ENCODE measurements at regions not wholly inside any gene's neighbourhood (a gene's known extent, or its start where the extent isn't known, plus 50 kb on each side); places are given as distances from the start of the nearest gene placed in this dataset.
A peak's percentile ranks its signal among the peaks of the same experiment; 100 is the strongest.

- Histone ChIP-seq H3K36me3 (ENCODE audit: insufficient read depth, low read length, poor library complexity, severe bottlenecking) (no peaks in the 10 kb centered on the region), H3K27me3 (replicated peaks; ENCODE audit: insufficient read depth, low read depth, low read length, poor library complexity) (peaks cover 8% of the 10 kb centered on the region), H3K27ac (ENCODE audit: low read depth, low read length, poor library complexity, severe bottlenecking) (no peak overlapping the region), H3K4me1 (ENCODE audit: insufficient read depth, low read length, poor library complexity, severe bottlenecking) (no peaks in the 10 kb centered on the region), H3K9me3 (ENCODE audit: low read depth, low read length, poor library complexity, severe bottlenecking) (no peaks in the 10 kb centered on the region), H3K4me3 (ENCODE audit: low read depth, low read length, poor library complexity, severe bottlenecking) (no peak overlapping the region)
- CTCF ChIA-PET = interaction anchor here (0.6 kb wide), 1 partner anchor 423 kb away, joined by 3 read pairs; no protein-coding TSS in a partner anchor
- TF ChIP-seq CTCF (conservative IDR thresholded peaks at IDR 0.05; ENCODE audit: low read depth, low read length) (no peak), EZH2 (IDR thresholded peaks at IDR 0.05; ENCODE audit: borderline replicate concordance, low read depth, low read length, poor library complexity, severe bottlenecking) (no peak)
- intact Hi-C loops (cut with micrococcal nuclease; ENCODE audit: unreplicated experiment) = no loop called here
- no TSS peak for BruUV-seq (replicated peaks)
- no peak for DNase-seq (ENCODE audit: low spot score)
- POLR2A ChIA-PET (ENCODE audit: low non-redundant PET) = no interaction called here
Observed at GRCh38 chr4:151566053-151566452, 157.1 kb downstream of the FHIP1A start.

GRCh38 chr4:151567056-151567455 lies 158.1 kb downstream of the FHIP1A start:
- no peaks in the 10 kb centered on the region for H3K9me3 ChIP-seq (ENCODE audit: low read depth, low read length, poor library complexity, severe bottlenecking)
- peaks cover 5% of the 10 kb centered on the region for H3K27me3 ChIP-seq (replicated peaks; ENCODE audit: insufficient read depth, low read depth, low read length, poor library complexity)
- intact Hi-C loops (cut with micrococcal nuclease; ENCODE audit: unreplicated experiment) = no loop called here
- H3K4me3 ChIP-seq (ENCODE audit: low read depth, low read length, poor library complexity, severe bottlenecking) = no peak overlapping the region
- POLR2A ChIA-PET (ENCODE audit: low non-redundant PET) = no interaction called here
- BruUV-seq (replicated peaks) = no TSS peak
- CTCF ChIA-PET = no interaction called here
- TF ChIP-seq CTCF (conservative IDR thresholded peaks at IDR 0.05; ENCODE audit: low read depth, low read length) (no peak), EZH2 (IDR thresholded peaks at IDR 0.05; ENCODE audit: borderline replicate concordance, low read depth, low read length, poor library complexity, severe bottlenecking) (no peak)
- no peak overlapping the region for H3K27ac ChIP-seq (ENCODE audit: low read depth, low read length, poor library complexity, severe bottlenecking)
- DNase-seq (ENCODE audit: low spot score) = peak; percentile 5
- no peaks in the 10 kb centered on the region for H3K4me1 ChIP-seq (ENCODE audit: insufficient read depth, low read length, poor library complexity, severe bottlenecking)
- no peaks in the 10 kb centered on the region for H3K36me3 ChIP-seq (ENCODE audit: insufficient read depth, low read length, poor library complexity, severe bottlenecking)

- H3K4me3 ChIP-seq (ENCODE audit: low read depth, low read length, poor library complexity, severe bottlenecking) = no peak overlapping the region
- BruUV-seq (replicated peaks) = no TSS peak
- CTCF ChIA-PET = no interaction called here
Observed at GRCh38 chr4:151568966-151569365, 160.0 kb downstream of the FHIP1A start.

More at GRCh38 chr4:151568966-151569365, 160.0 kb downstream of the FHIP1A start:
- no peak for DNase-seq (ENCODE audit: low spot score)
- H3K27me3 ChIP-seq (replicated peaks; ENCODE audit: insufficient read depth, low read depth, low read length, poor library complexity) = no peaks in the 10 kb centered on the region
- TF ChIP-seq CTCF (conservative IDR thresholded peaks at IDR 0.05; ENCODE audit: low read depth, low read length) = no peak
- TF ChIP-seq EZH2 (IDR thresholded peaks at IDR 0.05; ENCODE audit: borderline replicate concordance, low read depth, low read length, poor library complexity, severe bottlenecking) = no peak
- intact Hi-C loops (cut with micrococcal nuclease; ENCODE audit: unreplicated experiment) = no loop called here
- H3K9me3 ChIP-seq (ENCODE audit: low read depth, low read length, poor library complexity, severe bottlenecking) = no peaks in the 10 kb centered on the region
- no peaks in the 10 kb centered on the region for H3K4me1 ChIP-seq (ENCODE audit: insufficient read depth, low read length, poor library complexity, severe bottlenecking)
- POLR2A ChIA-PET (ENCODE audit: low non-redundant PET) = no interaction called here
- no peak overlapping the region for H3K27ac ChIP-seq (ENCODE audit: low read depth, low read length, poor library complexity, severe bottlenecking)
- no peaks in the 10 kb centered on the region for H3K36me3 ChIP-seq (ENCODE audit: insufficient read depth, low read length, poor library complexity, severe bottlenecking)

All from A673 (cell line).